NT2/D1 (cell line): ENCODE measurements at regions not wholly inside any gene's neighbourhood (a gene's known extent, or its start where the extent isn't known, plus 50 kb on each side); places are given as distances from the start of the nearest gene placed in this dataset.

Experiments
- SUZ12 ChIP-seq: IDR thresholded peaks from 2 replicates; pipeline ENCODE4 v1.6.1; 2011; ENCODE audit not compliant: insufficient read length, insufficient read depth; ENCODE audit errors: extremely low read depth
- YY1 ChIP-seq: IDR thresholded peaks from 2 replicates; pipeline ENCODE4 v1.6.1; 2011; ENCODE audit not compliant: insufficient read length, insufficient read depth
- ZNF274 ChIP-seq: IDR thresholded peaks from 2 replicates; pipeline ENCODE4 v1.6.1; 2011; ENCODE audit warnings: mild to moderate bottlenecking, low read depth, low read length

DNA sequence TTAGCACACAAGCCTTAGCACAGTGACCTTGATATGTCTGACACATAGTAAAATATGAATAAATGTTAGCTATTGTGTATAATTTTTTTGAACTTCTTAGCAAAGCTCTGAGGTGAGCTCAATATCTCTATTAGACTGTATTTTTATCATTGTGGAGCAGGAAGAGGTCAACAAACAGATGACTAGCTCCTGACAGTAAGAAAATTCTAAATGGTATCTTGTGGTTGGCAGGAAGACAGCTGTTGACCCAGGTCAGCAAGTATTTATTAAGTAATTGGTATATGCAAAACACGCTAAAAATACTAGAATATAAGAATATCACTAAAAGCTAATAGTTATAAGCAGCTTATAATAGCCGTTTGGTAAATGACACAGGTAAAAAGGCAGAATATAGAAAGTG, 77.5 kb upstream of the MARCKS start:
- no peak for TF ChIP-seq YY1
- no peak for TF ChIP-seq ZNF274
- no peak for TF ChIP-seq SUZ12
